Gastrocnemius medialis (tissue), 4 donors: ENCODE measurements at regions not wholly inside any gene's neighbourhood (a gene's known extent, or its start where the extent isn't known, plus 50 kb on each side); places are given as distances from the start of the nearest gene placed in this dataset.

ENCODE experiments used
- CTCF ChIP-seq, 5 experiments: fragments of 450-650 bp in 3 of 5; fragments of 200-600 bp in 2 of 5; sonication (generic) in 2 of 5; IDR thresholded peaks in 4 of 5; conservative IDR thresholded peaks in 1 of 5; 1 replicate in 4 of 5; 2 replicates in 1 of 5; pipeline ENCODE4 v1.5.1; 2016 to 2019; ENCODE audit warnings: antibody characterized with exemption in 5 of 5, mild to moderate bottlenecking in 3 of 5, moderate library complexity in 3 of 5
- POLR2A ChIP-seq, 2 donors: fragments of 450-650 bp; IDR thresholded peaks; one replicate each; pipeline ENCODE4 v1.6.1; 2017; ENCODE audit warnings: antibody characterized with exemption in 2 of 2, mild to moderate bottlenecking in 2 of 2, moderate library complexity in 2 of 2

GRCh38 chr16:27152121-27152520 is 51.2 kb upstream of the KDM8 start:
- TF ChIP-seq CTCF (IDR thresholded peaks at IDR 0.05 in 4 of 5, conservative IDR thresholded peaks at IDR 0.05 in 1 of 5) (no peak), POLR2A (IDR thresholded peaks at IDR 0.05) (no peak)
